ENCODE measurements at regions not wholly inside any gene's neighbourhood (a gene's known extent, or its start where the extent isn't known, plus 50 kb on each side); places are given as distances from the start of the nearest gene placed in this dataset.

- no peak for TF ChIP-seq CTCF (IDR thresholded peaks at IDR 0.05)
- TF ChIP-seq POLR2AphosphoS5 (IDR thresholded peaks at IDR 0.05), result no peak
- TF ChIP-seq POLR2A (IDR thresholded peaks at IDR 0.05), result no peak
Observed at GRCh38 chr2:195603998-195604397, 53.0 kb upstream of the SLC39A10 start.

Measured in breast epithelium (tissue), 3 donors.